PC-3 (cell line): ENCODE measurements at regions not wholly inside any gene's neighbourhood (a gene's known extent, or its start where the extent isn't known, plus 50 kb on each side); places are given as distances from the start of the nearest gene placed in this dataset.

ENCODE experiments used
- CTCF ChIP-seq: fragments of 300-600 bp; sonication (generic); conservative IDR thresholded peaks from 2 replicates; pipeline ENCODE4 v1.5.1; 2017; ENCODE audit warnings: antibody characterized with exemption, low read depth, mild to moderate bottlenecking, low read length
- EZH2 ChIP-seq: fragments of 300-600 bp; sonication (generic); IDR thresholded peaks from one replicate; pipeline ENCODE4 v1.6.1; 2017; ENCODE audit warnings: antibody characterized with exemption, mild to moderate bottlenecking, low read length; ENCODE audit not compliant: unreplicated experiment

- TF ChIP-seq CTCF = no peak
- TF ChIP-seq EZH2 = no peak
Observed at GRCh38 chr18:43533371-43533770, 256.1 kb upstream of the SYT4 start.
